B cell (primary cell): ENCODE measurements at regions not wholly inside any gene's neighbourhood (a gene's known extent, or its start where the extent isn't known, plus 50 kb on each side); places are given as distances from the start of the nearest gene placed in this dataset.

Experiments
- ATAC-seq: fragments of 200-7000 bp; cut with Tn5 transposase; one replicate; pipeline ENCODE4 v1.10.0; 2021; ENCODE audit warnings: low read depth, mild to moderate bottlenecking, moderate number of reproducible peaks, moderate library complexity
- CTCF ChIA-PET: fragments of 350-600 bp; sonication (Branson Sonifier 250); formaldehyde crosslinking; loops from one replicate; lab custom pipeline; 2021; ENCODE audit warnings: antibody characterized with exemption, inconsistent platforms; lab: Charles Lee
- POLR2A ChIA-PET: fragments of 350-600 bp; sonication (Branson Sonifier 250); formaldehyde crosslinking; loops from one replicate; lab custom pipeline; 2021; ENCODE audit warnings: antibody characterized with exemption; lab: Charles Lee
- DNase-seq: peaks from one replicate; pipeline ENCODE4 v3.0.0; 2013
- H2AFZ ChIP-seq: 2 replicates; pipeline ENCODE4 v1.6.1; 2012; ENCODE audit warnings: mild to moderate bottlenecking, low read depth, low read length; ENCODE audit not compliant: insufficient read depth, poor library complexity, severe bottlenecking
- H3K27ac ChIP-seq, 2 donors: 1 replicate in 1 of 2; 2 replicates in 1 of 2; pipeline ENCODE4 v1.5.1; 2012 to 2013; ENCODE audit warnings: low read length in 2 of 2, mild to moderate bottlenecking in 2 of 2, moderate library complexity in 1 of 2
- H3K27me3 ChIP-seq, 4 experiments: fragments of 200-600 bp in 1 of 4; sonication (generic) in 1 of 4; replicated peaks in 1 of 4; 1 replicate in 2 of 4; 2 replicates in 2 of 4; pipeline versions ENCODE4 v1.6.1 to v1.7.0; 2013 to 2016; ENCODE audit warnings: low read length in 3 of 4, mild to moderate bottlenecking in 2 of 4, mixed read lengths in 1 of 4, moderate library complexity in 1 of 4; ENCODE audit not compliant: insufficient read depth in 4 of 4, control insufficient read depth in 3 of 4; ENCODE audit errors: control extremely low read depth in 1 of 4
- H3K36me3 ChIP-seq, 2 experiments: replicated peaks in 1 of 2; 1 replicate in 1 of 2; 2 replicates in 1 of 2; pipeline versions ENCODE4 v1.6.1 to v1.7.1; 2013; ENCODE audit warnings: low read length in 1 of 2; ENCODE audit not compliant: insufficient read depth in 2 of 2, control insufficient read depth in 1 of 2; ENCODE audit errors: control extremely low read depth in 1 of 2, extremely low read depth in 1 of 2
- H3K4me1 ChIP-seq, 2 donors: fragments of 200-600 bp in 1 of 2; sonication (generic) in 1 of 2; 1 replicate in 1 of 2; 2 replicates in 1 of 2; pipeline versions ENCODE4 v1.5.1 to v1.6.1; 2013 to 2017; ENCODE audit warnings: low read length in 2 of 2; ENCODE audit not compliant: control insufficient read depth in 2 of 2, insufficient read depth in 2 of 2
- H3K4me2 ChIP-seq: replicated peaks from 2 replicates; pipeline ENCODE3; 2012; ENCODE audit warnings: mild to moderate bottlenecking, low read depth, low read length; ENCODE audit not compliant: poor library complexity, severe bottlenecking
- H3K4me3 ChIP-seq, 5 experiments: fragments of 200-600 bp in 1 of 5; sonication (generic) in 1 of 5; 1 replicate in 3 of 5; 2 replicates in 2 of 5; pipeline versions ENCODE4 v1.5.1 to v1.7.0; 2011 to 2016; ENCODE audit warnings: low read length in 4 of 5, mild to moderate bottlenecking in 4 of 5, low read depth in 2 of 5, control low read depth in 1 of 5, moderate library complexity in 1 of 5; ENCODE audit not compliant: insufficient read depth in 1 of 5; ENCODE audit errors: control extremely low read depth in 1 of 5, extremely low read depth in 1 of 5
- H3K79me2 ChIP-seq: fragments of 200-600 bp; sonication (generic); one replicate; pipeline ENCODE4 v1.6.0; 2016; ENCODE audit warnings: low read length; ENCODE audit not compliant: control insufficient read depth, insufficient read depth
- H3K9ac ChIP-seq: fragments of 200-600 bp; sonication (generic); 2 replicates; pipeline ENCODE4 v1.6.1; 2017; ENCODE audit warnings: mild to moderate bottlenecking, low read length, moderate library complexity
- H3K9me3 ChIP-seq, 3 donors: one replicate each; pipeline versions ENCODE4 v1.6.1 to v1.7.1; 2013; ENCODE audit warnings: low read length in 2 of 3; ENCODE audit not compliant: control insufficient read depth in 2 of 3, insufficient read depth in 1 of 3; ENCODE audit errors: control extremely low read depth in 1 of 3
- H4K20me1 ChIP-seq: 2 replicates; pipeline ENCODE4 v1.6.0; 2012; ENCODE audit warnings: mild to moderate bottlenecking, low read length; ENCODE audit not compliant: insufficient read depth, control insufficient read depth, poor library complexity, severe bottlenecking
- H3K27ac Mint-ChIP-seq: one replicate; pipeline ENCODE4 v1.8.0; 2021; ENCODE audit warnings: mixed read lengths
- H3K27me3 Mint-ChIP-seq: one replicate; pipeline ENCODE4 v1.8.0; 2021; ENCODE audit warnings: mixed read lengths
- H3K4me1 Mint-ChIP-seq: one replicate; pipeline ENCODE4 v1.8.0; 2021; ENCODE audit warnings: mixed read lengths
- H3K4me3 Mint-ChIP-seq: one replicate; pipeline ENCODE4 v1.8.0; 2021; ENCODE audit warnings: mixed read lengths
- H3K9me3 Mint-ChIP-seq: one replicate; pipeline ENCODE4 v1.8.0; 2022; ENCODE audit warnings: mixed read lengths; ENCODE audit not compliant: insufficient read depth
- EZH2 ChIP-seq: IDR thresholded peaks from 2 replicates; pipeline ENCODE4 v1.6.1; 2012; ENCODE audit warnings: borderline replicate concordance, low read depth, mild to moderate bottlenecking, moderate library complexity, low read length; ENCODE audit not compliant: insufficient read depth, poor library complexity, severe bottlenecking
- WGBS: methylation state at CpG from one replicate; pipeline ENCODE4 v1.1.5; 2013; ENCODE audit warnings: missing lambda C conversion rate; ENCODE audit not compliant: insufficient coverage; 5-methylcytosine and 5-hydroxymethylcytosine counted together
- intact Hi-C: fragments of 100-400 bp; cut with micrococcal nuclease; formaldehyde crosslinking; loops from one replicate; pipeline ENCODE4 v1.10.0; 2022
- TF ChIP-seq, protein P1 (sequence below): fragments of 200-600 bp; IDR thresholded peaks from one replicate; pipeline ENCODE4 v1.8.0; 2022; ENCODE audit warnings: antibody characterized with exemption, mild to moderate bottlenecking

DNA sequence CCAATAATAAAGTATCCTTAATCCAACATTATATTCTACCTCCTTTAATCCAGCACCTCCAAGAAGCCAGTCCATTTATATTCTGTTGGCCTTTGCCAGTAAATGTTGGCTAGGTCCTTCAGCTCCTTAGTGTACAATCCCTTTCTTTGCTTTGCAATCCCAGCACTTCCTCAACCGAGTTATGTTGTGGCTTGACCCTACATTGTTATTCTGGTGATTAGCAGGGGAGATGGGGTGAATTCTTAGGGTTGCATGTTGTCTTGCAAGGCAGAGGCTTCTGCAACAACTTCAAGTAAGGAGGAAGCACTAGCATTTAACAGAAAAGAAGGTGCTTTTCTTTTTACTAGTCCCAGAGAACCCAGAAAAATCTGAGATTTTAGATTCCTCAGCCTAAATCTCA lies 127.2 kb downstream of the CD47 start:
- Mint-ChIP-seq H3K9me3 (peaks cover 2% of the 10 kb centered on the region), H3K4me1 (no peaks in the 10 kb centered on the region), H3K27ac (no peak overlapping the region), H3K4me3 (no peak overlapping the region), H3K27me3 (no peaks in the 10 kb centered on the region)
- WGBS, result no CpG with 5 or more reads among the region's 1 CpG
- Histone ChIP-seq H3K4me1 (no peaks in the 10 kb centered on the region), H3K27ac (no peak overlapping the region), H3K79me2 (no peaks in the 10 kb centered on the region), H3K4me2 (no peak overlapping the region), H3K9ac (no peak overlapping the region), H3K4me3 (no peak overlapping the region), H2AFZ (no peak overlapping the region), H3K9me3 (no peaks in the 10 kb centered on the region), H3K36me3 (no peaks in the 10 kb centered on the region), H4K20me1 (no peaks in the 10 kb centered on the region), H3K27me3 (no peaks in the 10 kb centered on the region)
- TF ChIP-seq EZH2, result no peak
- TF ChIP-seq, protein P1, sequence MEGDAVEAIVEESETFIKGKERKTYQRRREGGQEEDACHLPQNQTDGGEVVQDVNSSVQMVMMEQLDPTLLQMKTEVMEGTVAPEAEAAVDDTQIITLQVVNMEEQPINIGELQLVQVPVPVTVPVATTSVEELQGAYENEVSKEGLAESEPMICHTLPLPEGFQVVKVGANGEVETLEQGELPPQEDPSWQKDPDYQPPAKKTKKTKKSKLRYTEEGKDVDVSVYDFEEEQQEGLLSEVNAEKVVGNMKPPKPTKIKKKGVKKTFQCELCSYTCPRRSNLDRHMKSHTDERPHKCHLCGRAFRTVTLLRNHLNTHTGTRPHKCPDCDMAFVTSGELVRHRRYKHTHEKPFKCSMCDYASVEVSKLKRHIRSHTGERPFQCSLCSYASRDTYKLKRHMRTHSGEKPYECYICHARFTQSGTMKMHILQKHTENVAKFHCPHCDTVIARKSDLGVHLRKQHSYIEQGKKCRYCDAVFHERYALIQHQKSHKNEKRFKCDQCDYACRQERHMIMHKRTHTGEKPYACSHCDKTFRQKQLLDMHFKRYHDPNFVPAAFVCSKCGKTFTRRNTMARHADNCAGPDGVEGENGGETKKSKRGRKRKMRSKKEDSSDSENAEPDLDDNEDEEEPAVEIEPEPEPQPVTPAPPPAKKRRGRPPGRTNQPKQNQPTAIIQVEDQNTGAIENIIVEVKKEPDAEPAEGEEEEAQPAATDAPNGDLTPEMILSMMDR, result no peak
- DNase-seq (no peak), ATAC-seq (no peak)
- ChIA-PET POLR2A (no interaction called here), CTCF (interaction anchor here (1.1 kb wide), 1 partner anchor 36 kb away, joined by 3 read pairs; no protein-coding TSS in a partner anchor)
- intact Hi-C loops, result no loop called here

DNA sequence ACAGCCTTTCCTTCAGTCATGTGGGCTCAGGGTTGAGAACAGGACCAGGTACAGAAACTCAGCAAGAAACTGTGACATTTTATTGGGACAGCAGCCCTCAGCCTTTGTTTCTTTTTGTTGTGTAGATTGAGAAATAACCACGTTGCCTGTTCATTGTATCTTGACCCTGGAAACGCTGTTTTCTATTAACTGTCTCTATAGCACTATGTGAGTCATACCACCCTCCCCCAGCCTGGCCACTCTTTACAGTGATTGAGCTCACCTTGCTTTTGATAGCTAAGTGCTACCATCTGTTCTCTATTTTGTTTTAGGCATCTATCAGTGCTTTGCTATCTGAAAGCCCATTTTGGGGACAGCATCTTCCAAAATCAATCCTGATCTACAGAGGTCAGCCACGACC lies 127.9 kb downstream of the CD47 start:
- Mint-ChIP-seq H3K27me3 (no peaks in the 10 kb centered on the region), H3K9me3 (peaks cover 2% of the 10 kb centered on the region), H3K4me1 (no peaks in the 10 kb centered on the region), H3K27ac (no peak overlapping the region), H3K4me3 (no peak overlapping the region)
- no peak for DNase-seq
- TF ChIP-seq, protein P1, result no peak
- no peak for TF ChIP-seq EZH2
- H3K27ac ChIP-seq, result no peak overlapping the region
- H3K79me2 ChIP-seq, result no peaks in the 10 kb centered on the region
- H3K4me1 ChIP-seq, result no peaks in the 10 kb centered on the region
- H4K20me1 ChIP-seq, result no peaks in the 10 kb centered on the region
- no peak overlapping the region for H3K9ac ChIP-seq
- H2AFZ ChIP-seq, result no peak overlapping the region
- H3K27me3 ChIP-seq, result no peaks in the 10 kb centered on the region
- no peak overlapping the region for H3K4me3 ChIP-seq
- POLR2A ChIA-PET, result no interaction called here
- no peak overlapping the region for H3K4me2 ChIP-seq
- no peak for ATAC-seq
- no peaks in the 10 kb centered on the region for H3K36me3 ChIP-seq
- CTCF ChIA-PET, result no interaction called here
- intact Hi-C loops, result no loop called here
- 90% methylated on average over 2 of the region's 3 CpGs for WGBS
- H3K9me3 ChIP-seq, result no peaks in the 10 kb centered on the region
